HL-60 (cell line): ENCODE measurements at regions not wholly inside any gene's neighbourhood (a gene's known extent, or its start where the extent isn't known, plus 50 kb on each side); places are given as distances from the start of the nearest gene placed in this dataset.
"Not testable (repeated sequence)": the region's sequence is repeated elsewhere in the genome, so short reads cannot be mapped to it uniquely, and the experiment has no call there.

ENCODE experiments used
- CTCF ChIP-seq: IDR thresholded peaks from one replicate; pipeline ENCODE4 v1.5.1; 2011; ENCODE audit warnings: low read length, control low read depth, inconsistent platforms; ENCODE audit not compliant: insufficient read depth
- POLR2AphosphoS5 ChIP-seq: IDR thresholded peaks from 2 replicates; pipeline ENCODE4 v1.6.1; 2012; ENCODE audit warnings: low read depth
- REST ChIP-seq: IDR thresholded peaks from 2 replicates; pipeline ENCODE4 v1.6.1; 2012; ENCODE audit warnings: low read depth; ENCODE audit not compliant: insufficient replicate concordance

GRCh38 chr7:65290340-65290739 is 83.3 kb upstream of the ZNF92 start:
- TF ChIP-seq CTCF, POLR2AphosphoS5, REST: not testable (repeated sequence)
